OCI-LY1 (cell line): ENCODE measurements at regions not wholly inside any gene's neighbourhood (a gene's known extent, or its start where the extent isn't known, plus 50 kb on each side); places are given as distances from the start of the nearest gene placed in this dataset.

Experiments
- H2AFZ ChIP-seq: fragments of 200-600 bp; sonication (generic), shearing (Covaris generic); 2 replicates; pipeline ENCODE4 v1.6.0; 2014; ENCODE audit warnings: antibody characterized with exemption, mild to moderate bottlenecking, low read length
- H3F3A ChIP-seq: fragments of 200-600 bp; sonication (generic), shearing (Covaris generic); 2 replicates; pipeline ENCODE4 v1.6.0; 2014; ENCODE audit warnings: mild to moderate bottlenecking, antibody characterized with exemption, low read length, moderate library complexity; ENCODE audit not compliant: insufficient read depth
- H3K27ac ChIP-seq: fragments of 200-600 bp; sonication (generic); 2 replicates; pipeline ENCODE4 v1.5.1; 2014; ENCODE audit warnings: low read length, mixed run types, mild to moderate bottlenecking, low read depth; ENCODE audit not compliant: poor library complexity, severe bottlenecking
- H3K27me3 ChIP-seq: fragments of 200-600 bp; sonication (generic); 2 replicates; pipeline ENCODE4 v1.6.0; 2014; ENCODE audit warnings: antibody characterized with exemption, mild to moderate bottlenecking, low read length, moderate library complexity; ENCODE audit not compliant: insufficient read depth
- H3K36me3 ChIP-seq: fragments of 200-600 bp; sonication (generic); 2 replicates; pipeline ENCODE4 v1.6.1; 2014; ENCODE audit warnings: mild to moderate bottlenecking, antibody characterized with exemption, low read length, moderate library complexity, mixed read lengths; ENCODE audit not compliant: insufficient read depth
- H3K4me1 ChIP-seq: fragments of 200-600 bp; sonication (generic); 2 replicates; pipeline ENCODE4 v1.5.1; 2014; ENCODE audit warnings: mild to moderate bottlenecking, low read length, moderate library complexity; ENCODE audit not compliant: insufficient read depth, severe bottlenecking
- H3K4me2 ChIP-seq: fragments of 200-600 bp; sonication (generic), shearing (Covaris generic); 2 replicates; pipeline ENCODE4 v1.6.1; 2014; ENCODE audit warnings: low read length
- H3K4me3 ChIP-seq: fragments of 200-600 bp; sonication (generic); 2 replicates; pipeline ENCODE4 v1.5.1; 2014; ENCODE audit warnings: low read length, low read depth, mild to moderate bottlenecking, mixed read lengths; ENCODE audit not compliant: poor library complexity, severe bottlenecking
- H3K79me2 ChIP-seq: fragments of 200-600 bp; shearing (Covaris generic); 2 replicates; pipeline ENCODE4 v1.6.1; 2016; ENCODE audit warnings: mixed run types, low read length, mixed read lengths; ENCODE audit not compliant: insufficient read depth
- H3K9ac ChIP-seq: fragments of 200-600 bp; sonication (generic), shearing (Covaris generic); 2 replicates; pipeline ENCODE4 v1.6.1; 2014; ENCODE audit warnings: mild to moderate bottlenecking, low read length, mixed read lengths
- H3K9me2 ChIP-seq: fragments of 200-600 bp; sonication (generic), shearing (Covaris generic); 2 replicates; pipeline ENCODE4 v1.6.1; 2014; ENCODE audit warnings: low read depth, mild to moderate bottlenecking, low read length, mixed read lengths
- H3K9me3 ChIP-seq: fragments of 200-600 bp; shearing (Covaris generic); 2 replicates; pipeline ENCODE4 v1.6.1; 2014; ENCODE audit warnings: low read length, mixed read lengths
- H4K20me1 ChIP-seq: fragments of 200-600 bp; sonication (generic), shearing (Covaris generic); 2 replicates; pipeline ENCODE4 v1.6.0; 2016; ENCODE audit warnings: mild to moderate bottlenecking, low read length; ENCODE audit not compliant: insufficient read depth
- CTCF ChIP-seq: fragments of 200-600 bp; sonication (generic), shearing (Covaris generic); IDR thresholded peaks from 2 replicates; pipeline ENCODE4 v1.5.1; 2017; ENCODE audit warnings: mild to moderate bottlenecking, antibody characterized with exemption, low read length, moderate library complexity, mixed read lengths
- EZH2 ChIP-seq: fragments of 200-600 bp; sonication (generic), shearing (Covaris generic); IDR thresholded peaks from 2 replicates; pipeline ENCODE4 v1.8.0; 2017; ENCODE audit warnings: borderline replicate concordance, mixed run types, mild to moderate bottlenecking, antibody characterized with exemption, low read length, moderate library complexity, mixed read lengths

DNA sequence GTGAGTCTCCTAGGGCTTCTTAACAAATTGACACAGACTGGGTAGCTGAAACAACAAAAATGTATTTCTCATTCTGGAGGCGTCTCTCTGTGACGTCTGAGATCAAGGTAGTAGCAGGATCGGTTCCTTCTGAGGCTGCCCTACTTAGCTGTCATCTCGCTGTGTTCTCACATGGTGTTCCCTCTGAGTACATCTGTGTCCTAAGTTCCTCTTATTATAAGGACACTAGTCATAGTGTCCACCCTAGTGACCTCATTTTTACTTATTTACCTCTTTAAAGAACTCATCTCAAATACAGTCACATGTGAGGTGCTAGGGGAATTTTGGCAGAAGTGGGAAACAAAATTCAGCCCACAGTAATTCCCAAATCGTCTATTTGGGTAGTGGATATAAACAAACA is 529.1 kb downstream of the NPIPA7 start:
- Histone ChIP-seq H3K9me2 (no peaks in the 10 kb centered on the region), H3K9me3 (no peaks in the 10 kb centered on the region), H3K4me3 (no peak overlapping the region), H3F3A (no peaks in the 10 kb centered on the region), H3K79me2 (no peaks in the 10 kb centered on the region), H3K36me3 (no peaks in the 10 kb centered on the region), H3K9ac (no peak overlapping the region), H3K4me1 (no peaks in the 10 kb centered on the region), H4K20me1 (no peaks in the 10 kb centered on the region), H3K27ac (no peak overlapping the region), H3K27me3 (no peaks in the 10 kb centered on the region), H3K4me2 (no peak overlapping the region), H2AFZ (no peak overlapping the region)
- no peak for TF ChIP-seq EZH2
- TF ChIP-seq CTCF, result no peak

GRCh38 chr16:16909126-16909525 is 530.2 kb downstream of the NPIPA7 start:
- no peak overlapping the region for H3K4me3 ChIP-seq
- no peaks in the 10 kb centered on the region for H3K27me3 ChIP-seq
- H3K79me2 ChIP-seq, result no peaks in the 10 kb centered on the region
- no peaks in the 10 kb centered on the region for H3K9me2 ChIP-seq
- H3K27ac ChIP-seq, result no peak overlapping the region
- no peaks in the 10 kb centered on the region for H4K20me1 ChIP-seq
- H3F3A ChIP-seq, result no peaks in the 10 kb centered on the region
- no peak overlapping the region for H2AFZ ChIP-seq
- H3K4me2 ChIP-seq, result no peak overlapping the region
- no peaks in the 10 kb centered on the region for H3K9me3 ChIP-seq
- H3K9ac ChIP-seq, result no peak overlapping the region
- H3K36me3 ChIP-seq, result no peaks in the 10 kb centered on the region
- no peak for TF ChIP-seq EZH2
- no peak for TF ChIP-seq CTCF
- no peaks in the 10 kb centered on the region for H3K4me1 ChIP-seq

DNA sequence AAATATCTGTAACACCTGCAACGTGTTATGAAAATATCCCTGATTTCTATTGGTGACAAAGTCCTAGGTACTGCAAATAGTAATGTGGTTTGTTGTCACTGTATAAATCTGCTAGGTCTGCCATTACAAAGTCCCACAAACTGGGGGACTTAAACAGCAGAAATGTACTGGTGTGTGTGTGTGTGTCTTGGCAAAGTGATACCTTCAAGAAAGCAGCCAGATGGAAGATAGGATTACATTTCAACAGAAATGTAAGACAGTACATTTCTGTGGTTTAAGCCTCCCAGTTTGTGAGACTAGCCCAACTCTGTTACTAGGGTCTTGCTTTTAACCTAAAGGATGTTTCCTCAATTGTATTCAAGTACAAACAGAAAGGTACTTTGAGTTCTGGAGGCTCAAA is 531.7 kb downstream of the NPIPA7 start:
- Histone ChIP-seq H2AFZ (no peak overlapping the region), H3K4me1 (no peaks in the 10 kb centered on the region), H3K27me3 (no peaks in the 10 kb centered on the region), H3F3A (no peaks in the 10 kb centered on the region), H4K20me1 (no peaks in the 10 kb centered on the region), H3K4me2 (no peak overlapping the region), H3K9ac (no peak overlapping the region), H3K27ac (no peak overlapping the region), H3K79me2 (no peaks in the 10 kb centered on the region), H3K36me3 (no peaks in the 10 kb centered on the region), H3K4me3 (no peak overlapping the region), H3K9me3 (no peaks in the 10 kb centered on the region), H3K9me2 (no peaks in the 10 kb centered on the region)
- TF ChIP-seq EZH2 (no peak), CTCF (no peak)
